WTC11 (cell line): ENCODE measurements at regions not wholly inside any gene's neighbourhood (a gene's known extent, or its start where the extent isn't known, plus 50 kb on each side); places are given as distances from the start of the nearest gene placed in this dataset.

ENCODE experiments used
- ATAC-seq: fragments of 200-7000 bp; cut with Tn5 transposase; 2 replicates; pipeline ENCODE4 v1.10.0; 2021; ENCODE audit warnings: mild to moderate bottlenecking, moderate library complexity
- CTCF ChIA-PET: fragments of 300-600 bp; sonication (Branson Sonifier 250); formaldehyde crosslinking; loops from one replicate; lab custom pipeline; 2021; ENCODE audit warnings: antibody characterized with exemption; lab: Charles Lee
- POLR2A ChIA-PET: fragments of 350-600 bp; sonication (Branson Sonifier 250); formaldehyde crosslinking; loops from one replicate; lab custom pipeline; 2021; ENCODE audit warnings: antibody characterized with exemption; lab: Charles Lee
- DNase-seq: peaks from one replicate; pipeline ENCODE4 v3.0.0; 2021; ENCODE audit warnings: low spot score
- H3K27ac Mint-ChIP-seq: 2 replicates; pipeline ENCODE4 v1.8.0; 2021; ENCODE audit warnings: mixed read lengths
- H3K27me3 Mint-ChIP-seq: 2 replicates; pipeline ENCODE4 v1.8.0; 2021; ENCODE audit warnings: low read depth, mild to moderate bottlenecking, moderate library complexity, mixed read lengths
- H3K36me3 Mint-ChIP-seq: 2 replicates; pipeline ENCODE4 v1.8.0; 2021; ENCODE audit warnings: mixed read lengths
- H3K4me1 Mint-ChIP-seq: 2 replicates; pipeline ENCODE4 v1.8.0; 2022; ENCODE audit warnings: mixed read lengths
- H3K4me3 Mint-ChIP-seq: 2 replicates; pipeline ENCODE4 v1.8.0; 2021; ENCODE audit warnings: mild to moderate bottlenecking, moderate library complexity, mixed read lengths
- H3K9me3 Mint-ChIP-seq: 2 replicates; pipeline ENCODE4 v1.8.0; 2021; ENCODE audit warnings: mixed read lengths
- ARID4B ChIP-seq: sonication (generic); formaldehyde crosslinking; IDR thresholded peaks from 2 replicates; pipeline ENCODE4 v1.8.0; 2023; ENCODE audit warnings: missing genetic modification reagents, mild to moderate bottlenecking, borderline replicate concordance
- CREM ChIP-seq: sonication (generic); formaldehyde crosslinking; IDR thresholded peaks from 2 replicates; pipeline ENCODE4 v1.8.1; 2022; ENCODE audit warnings: mild to moderate bottlenecking, missing genetic modification reagents, moderate library complexity
- E2F4 ChIP-seq: sonication (generic); formaldehyde crosslinking; IDR thresholded peaks from 2 replicates; pipeline ENCODE4 v1.8.1; 2022; ENCODE audit warnings: low read depth, mild to moderate bottlenecking, moderate library complexity, missing genetic modification reagents, borderline replicate concordance
- E2F5 ChIP-seq: sonication (generic); formaldehyde crosslinking; IDR thresholded peaks from 2 replicates; pipeline ENCODE4 v1.8.1; 2022; ENCODE audit warnings: mild to moderate bottlenecking, moderate library complexity, missing genetic modification reagents
- ETV6 ChIP-seq: sonication (generic); formaldehyde crosslinking; IDR thresholded peaks from 2 replicates; pipeline ENCODE4 v1.8.1; 2022; ENCODE audit warnings: mild to moderate bottlenecking, missing genetic modification reagents
- NFE2L1 ChIP-seq: sonication (generic); formaldehyde crosslinking; IDR thresholded peaks from 2 replicates; pipeline ENCODE4 v1.8.1; 2023; ENCODE audit warnings: missing genetic modification reagents
- NR1H2 ChIP-seq: sonication (generic); formaldehyde crosslinking; IDR thresholded peaks from 2 replicates; pipeline ENCODE4 v1.9.0; 2021; ENCODE audit warnings: mild to moderate bottlenecking, moderate library complexity, missing genetic modification reagents
- NR2C2 ChIP-seq: sonication (generic); formaldehyde crosslinking; IDR thresholded peaks from 2 replicates; pipeline ENCODE4 v1.8.0; 2022; ENCODE audit warnings: mild to moderate bottlenecking, missing genetic modification reagents
- NR3C1 ChIP-seq: sonication (generic); formaldehyde crosslinking; conservative IDR thresholded peaks from 2 replicates; pipeline ENCODE4 v1.8.1; 2023; ENCODE audit warnings: low read depth, mild to moderate bottlenecking, missing genetic modification reagents
- TEAD1 ChIP-seq: sonication (generic); formaldehyde crosslinking; IDR thresholded peaks from 2 replicates; pipeline ENCODE4 v1.8.0; 2022; ENCODE audit warnings: mild to moderate bottlenecking, missing genetic modification reagents
- TP53 ChIP-seq: sonication (generic); formaldehyde crosslinking; IDR thresholded peaks from 2 replicates; pipeline ENCODE4 v1.8.1; 2023; ENCODE audit warnings: mild to moderate bottlenecking, missing genetic modification reagents
- USF1 ChIP-seq: sonication (generic); formaldehyde crosslinking; IDR thresholded peaks from 2 replicates; pipeline ENCODE4 v1.8.0; 2022; ENCODE audit warnings: mild to moderate bottlenecking, missing genetic modification reagents
- ZNF121 ChIP-seq: sonication (generic); formaldehyde crosslinking; IDR thresholded peaks from 2 replicates; pipeline ENCODE4 v1.8.0; 2023; ENCODE audit warnings: missing genetic modification reagents
- ZNF138 ChIP-seq: sonication (generic); formaldehyde crosslinking; conservative IDR thresholded peaks from 2 replicates; pipeline ENCODE4 v1.8.1; 2022; ENCODE audit warnings: mild to moderate bottlenecking, moderate library complexity, missing genetic modification reagents
- ZNF232 ChIP-seq: sonication (generic); formaldehyde crosslinking; IDR thresholded peaks from 2 replicates; pipeline ENCODE4 v1.8.0; 2022; ENCODE audit warnings: mild to moderate bottlenecking, missing genetic modification reagents
- ZNF263 ChIP-seq: sonication (generic); formaldehyde crosslinking; IDR thresholded peaks from 2 replicates; pipeline ENCODE4 v1.8.1; 2022; ENCODE audit warnings: low read depth, mild to moderate bottlenecking, moderate library complexity, missing genetic modification reagents
- ZSCAN18 ChIP-seq: fragments of 250-450 bp; sonication (Bioruptor Pico); IDR thresholded peaks from 2 replicates; pipeline ENCODE4 v2.1.2; 2022; ENCODE audit warnings: mild to moderate bottlenecking, moderate library complexity
- TF ChIP-seq, protein P1 (sequence below): sonication (generic); formaldehyde crosslinking; conservative IDR thresholded peaks from 2 replicates; pipeline ENCODE4 v1.8.1; 2022; ENCODE audit warnings: mild to moderate bottlenecking, missing genetic modification reagents

- Mint-ChIP-seq H3K36me3 (no peaks in the 10 kb centered on the region), H3K4me3 (no peak overlapping the region), H3K27ac (no peak overlapping the region), H3K27me3 (no peaks in the 10 kb centered on the region), H3K9me3 (no peaks in the 10 kb centered on the region), H3K4me1 (peaks cover 20% of the 10 kb centered on the region)
- ChIA-PET CTCF (no interaction called here), POLR2A (no interaction called here)
- TF ChIP-seq ZNF121 (CRISPR knock-in tag) = 0 out of 2 replicates have a peak, but pooled peaks have one; percentile 29
- TF ChIP-seq ZNF232 (CRISPR knock-in tag) = no peak
- TF ChIP-seq ZNF138 (CRISPR knock-in tag) = no peak
- no peak for TF ChIP-seq NR3C1 (CRISPR knock-in tag)
- peak; percentile 18; the same call in 1 of the 2 replicates for ATAC-seq
- DNase-seq = no peak
These were observed 90.9 kb upstream of the RUNX3 start for GRCh38 chr1:25020851-25021590.

- H3K27me3 Mint-ChIP-seq = no peaks in the 10 kb centered on the region
- no peak overlapping the region for H3K4me3 Mint-ChIP-seq
- POLR2A ChIA-PET = no interaction called here
- CTCF ChIA-PET = no interaction called here
- H3K4me1 Mint-ChIP-seq = peaks cover 20% of the 10 kb centered on the region
- no peak for DNase-seq
- no peak overlapping the region; the same call in 1 of the 2 replicates for H3K27ac Mint-ChIP-seq
- H3K36me3 Mint-ChIP-seq = no peaks in the 10 kb centered on the region
- H3K9me3 Mint-ChIP-seq = no peaks in the 10 kb centered on the region
- no peak for ATAC-seq
- TF ChIP-seq CREM (CRISPR knock-in tag) (no peak), NR1H2 (CRISPR knock-in tag) (no peak), TP53 (no peak)
- TF ChIP-seq, protein P1, sequence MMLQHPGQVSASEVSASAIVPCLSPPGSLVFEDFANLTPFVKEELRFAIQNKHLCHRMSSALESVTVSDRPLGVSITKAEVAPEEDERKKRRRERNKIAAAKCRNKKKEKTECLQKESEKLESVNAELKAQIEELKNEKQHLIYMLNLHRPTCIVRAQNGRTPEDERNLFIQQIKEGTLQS (CRISPR knock-in tag) = no peak
These were observed 90.2 kb upstream of the RUNX3 start for GRCh38 chr1:25020173-25020845.

- CTCF ChIA-PET = no interaction called here
- ATAC-seq (no peak), DNase-seq (no peak)
- Mint-ChIP-seq H3K9me3 (no peaks in the 10 kb centered on the region), H3K36me3 (no peaks in the 10 kb centered on the region), H3K4me1 (peaks cover 20% of the 10 kb centered on the region), H3K27me3 (no peaks in the 10 kb centered on the region), H3K4me3 (no peak overlapping the region), H3K27ac (no peak overlapping the region; the same call in 1 of the 2 replicates)
- POLR2A ChIA-PET = no interaction called here
- TF ChIP-seq ETV6 (CRISPR knock-in tag) (no peak), ARID4B (0 out of 2 replicates have a peak, but pooled peaks have one; percentile 31)
These were observed 89.5 kb upstream of the RUNX3 start for GRCh38 chr1:25019337-25020172.

GRCh38 chr1:25018943-25019336 lies 88.9 kb upstream of the RUNX3 start:
- CTCF ChIA-PET = no interaction called here
- Mint-ChIP-seq H3K27me3 (no peaks in the 10 kb centered on the region), H3K9me3 (no peaks in the 10 kb centered on the region), H3K27ac (0 out of 2 replicates have a peak overlapping the region, but pooled peaks have one; percentile 50), H3K36me3 (no peaks in the 10 kb centered on the region), H3K4me1 (peaks cover 20% of the 10 kb centered on the region), H3K4me3 (no peak overlapping the region)
- ATAC-seq = no peak
- TF ChIP-seq ZNF263 (CRISPR knock-in tag) (no peak), E2F4 (CRISPR knock-in tag) (no peak), NR2C2 (CRISPR knock-in tag) (no peak), ZSCAN18 (CRISPR knock-in tag) (no peak), TEAD1 (CRISPR knock-in tag) (no peak), USF1 (CRISPR knock-in tag) (no peak), NFE2L1 (CRISPR knock-in tag) (no peak), E2F5 (no peak)
- no peak for DNase-seq
- POLR2A ChIA-PET = no interaction called here
